Stimulated activated CD8-positive, alpha-beta memory T cell treated with anti-CD3 and anti-CD28 coated beads, Interleukin-2, amount 100 ng/mL, for 48 hours (primary cell): ENCODE measurements at regions not wholly inside any gene's neighbourhood (a gene's known extent, or its start where the extent isn't known, plus 50 kb on each side); places are given as distances from the start of the nearest gene placed in this dataset.
"Not testable (repeated sequence)": the region's sequence is repeated elsewhere in the genome, so short reads cannot be mapped to it uniquely, and the experiment has no call there.

Experiments
- DNase-seq, 2 donors: peaks; one replicate each; pipeline ENCODE4 v3.0.0-alpha.2; 2020; ENCODE audit warnings: low read depth in 2 of 2

- DNase-seq: no peak
Measured at GRCh38 chr18:10119991-10120390, 206.2 kb downstream of the VAPA start.

- DNase-seq: no peak
Measured at GRCh38 chr18:10120622-10121021, 206.8 kb downstream of the VAPA start.

- DNase-seq: no peak
Measured at GRCh38 chr18:10121028-10121427, 207.2 kb downstream of the VAPA start.

- no peak for DNase-seq
Measured at GRCh38 chr18:10121786-10122515, 208.1 kb downstream of the VAPA start.

GRCh38 chr18:10122988-10123950, 209.5 kb downstream of the VAPA start:
- no peak for DNase-seq

- DNase-seq: no peak
Measured at GRCh38 chr18:10124071-10124470, 210.3 kb downstream of the VAPA start.

- DNase-seq: no peak
Measured at GRCh38 chr18:10124557-10124956, 210.7 kb downstream of the VAPA start.

GRCh38 chr18:10124967-10125366, 211.2 kb downstream of the VAPA start:
- no peak for DNase-seq

GRCh38 chr18:10127729-10128128, 213.9 kb downstream of the VAPA start:
- no peak for DNase-seq

- DNase-seq: no peak
Measured at GRCh38 chr18:10128921-10129501, 215.2 kb downstream of the VAPA start.

GRCh38 chr18:10130606-10131005, 216.8 kb downstream of the VAPA start:
- DNase-seq: no peak

- no peak for DNase-seq
Measured at GRCh38 chr18:10131081-10131459, 217.3 kb downstream of the VAPA start.

GRCh38 chr18:10131460-10132395, 217.9 kb downstream of the VAPA start:
- no peak for DNase-seq

- DNase-seq: no peak
Measured at GRCh38 chr18:10133516-10133915, 219.7 kb downstream of the VAPA start.

GRCh38 chr18:10134204-10134603, 220.4 kb downstream of the VAPA start:
- no peak for DNase-seq

- not testable (repeated sequence) for DNase-seq
Measured at GRCh38 chr18:10134749-10135148, 220.9 kb downstream of the VAPA start.

- no peak for DNase-seq
Measured at GRCh38 chr18:10135302-10135926, 221.6 kb downstream of the VAPA start.

- DNase-seq: no peak
Measured at GRCh38 chr18:10138719-10139118, 224.9 kb downstream of the VAPA start.

GRCh38 chr18:10139783-10140410, 226.1 kb downstream of the VAPA start:
- no peak for DNase-seq

- no peak for DNase-seq
Measured at GRCh38 chr18:10140461-10141282, 226.9 kb downstream of the VAPA start.
